ENCODE measurements at regions not wholly inside any gene's neighbourhood (a gene's known extent, or its start where the extent isn't known, plus 50 kb on each side); places are given as distances from the start of the nearest gene placed in this dataset.

- TF ChIP-seq CTCF (IDR thresholded peaks at IDR 0.05 in 2 of 3, conservative IDR thresholded peaks at IDR 0.05 in 1 of 3; ENCODE audit: control insufficient read depth in 2 of 3, extremely low read depth in 1 of 3, insufficient read depth in 1 of 3, low read depth in 3 of 3, low read length in 3 of 3), result no peak
- no peak for TF ChIP-seq POLR2AphosphoS5 (IDR thresholded peaks at IDR 0.05; ENCODE audit: low read length)
- no peak for TF ChIP-seq BACH1 (IDR thresholded peaks at IDR 0.05; ENCODE audit: borderline replicate concordance)
- TF ChIP-seq ELK1 (IDR thresholded peaks at IDR 0.05; ENCODE audit: low read depth, low read length), result no peak
- no peak for TF ChIP-seq MAX (IDR thresholded peaks at IDR 0.05; ENCODE audit: low read depth, low read length)
- no peak for TF ChIP-seq POLR2A (IDR thresholded peaks at IDR 0.05; ENCODE audit: low read depth, low read length)
- TF ChIP-seq CBFB (IDR thresholded peaks at IDR 0.05; ENCODE audit: low read depth), result no peak
- TF ChIP-seq FOS (IDR thresholded peaks at IDR 0.05; ENCODE audit: borderline replicate concordance, extremely low read depth, insufficient read length), result no peak
- no peak for TF ChIP-seq NFIC (IDR thresholded peaks at IDR 0.05; ENCODE audit: low read depth, low read length)
- TF ChIP-seq REST (IDR thresholded peaks at IDR 0.05; ENCODE audit: low read depth, low read length), result no peak
- TF ChIP-seq MYC (IDR thresholded peaks at IDR 0.05; ENCODE audit: insufficient read depth, insufficient read length, insufficient replicate concordance, low read length, severe bottlenecking), result no peak
Measured at GRCh38 chr20:11728937-11729336, 188.8 kb upstream of the BTBD3 start.

Data from GM12878 (cell line).